Stimulated activated CD4-positive, alpha-beta T cell treated with anti-CD3 and anti-CD28 coated beads, Interleukin-4, amount 100 ng/mL, for 24 hours (primary cell): ENCODE measurements at regions not wholly inside any gene's neighbourhood (a gene's known extent, or its start where the extent isn't known, plus 50 kb on each side); places are given as distances from the start of the nearest gene placed in this dataset.

Source experiments
- DNase-seq: peaks from one replicate; pipeline ENCODE4 v3.0.0-alpha.2; 2020

DNA sequence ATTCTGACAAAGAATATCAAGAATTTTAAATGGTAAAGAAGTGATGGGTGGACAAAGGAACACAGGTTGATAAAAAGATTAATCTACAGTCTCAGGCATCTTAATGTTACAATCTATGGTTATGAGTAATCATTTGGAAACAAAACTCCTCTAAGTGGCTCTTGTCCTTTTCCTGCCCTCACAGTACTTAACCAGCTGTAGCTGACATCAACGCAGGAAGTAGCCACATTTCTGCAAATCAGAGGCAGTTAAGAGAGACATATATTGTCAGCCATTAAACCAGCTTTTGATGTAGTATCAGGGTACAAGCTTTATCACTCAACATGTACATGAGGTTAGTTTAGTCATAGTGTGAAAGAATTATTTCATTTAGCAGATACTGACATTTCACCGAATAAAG lies 244.6 kb downstream of the NR4A2 start:
- DNase-seq: no peak

DNA sequence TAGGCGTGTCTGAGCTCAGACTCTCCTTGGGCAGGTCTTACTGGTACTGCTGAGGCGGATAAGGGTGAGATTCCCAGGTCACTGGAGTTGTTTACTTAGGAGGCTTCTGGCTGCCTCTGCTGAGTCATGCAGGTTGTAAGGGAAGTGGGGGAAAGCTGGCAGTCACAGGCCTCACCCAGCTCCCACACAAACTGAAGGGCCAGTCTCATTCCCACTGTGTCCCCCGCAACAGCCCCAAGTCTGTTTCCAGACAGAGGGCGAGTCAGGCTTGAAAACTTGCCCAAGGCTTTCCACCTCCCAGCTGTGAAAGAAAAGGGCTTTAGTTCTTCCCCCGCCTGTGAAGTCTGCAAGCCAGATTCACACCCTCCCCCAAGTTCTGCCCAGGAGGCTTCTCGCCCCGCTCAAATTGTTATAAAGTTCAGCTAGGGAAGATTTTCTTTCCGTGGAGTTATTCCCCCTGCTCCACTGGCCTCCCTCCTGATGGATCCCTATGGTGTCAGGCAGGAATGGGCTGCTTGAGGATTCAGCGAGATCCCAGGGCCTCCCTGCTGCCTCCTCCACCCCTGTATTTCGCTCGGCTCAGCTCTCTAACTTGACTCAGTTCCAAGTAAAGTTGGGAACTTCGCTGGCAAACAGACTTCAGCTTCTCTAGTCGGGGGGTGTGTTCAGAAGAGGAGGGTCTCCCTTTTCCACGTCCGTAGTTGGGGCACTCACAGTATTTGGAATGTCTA lies 248.6 kb downstream of the NR4A2 start:
- no peak for DNase-seq

DNA sequence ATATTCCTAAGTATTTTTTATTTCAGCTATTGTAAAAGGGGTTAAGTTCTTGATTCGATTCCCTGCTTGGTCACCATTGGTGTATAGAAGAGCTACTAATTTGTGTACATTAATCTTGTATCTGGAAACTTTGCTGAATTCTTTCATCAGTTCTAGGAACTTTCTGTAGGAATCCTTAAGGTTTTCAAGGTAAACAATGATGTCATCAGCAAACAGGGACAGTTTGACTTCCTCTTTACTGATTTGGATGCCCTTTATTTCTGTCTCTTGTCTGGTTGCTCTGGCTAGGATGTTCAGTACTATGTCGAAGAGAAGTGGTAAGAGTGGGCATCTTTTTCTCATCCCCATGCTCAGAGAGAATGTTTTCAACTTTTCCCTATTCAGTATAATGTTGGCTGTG lies 252.7 kb downstream of the NR4A2 start:
- DNase-seq: no peak

- DNase-seq: no peak
Measured at GRCh38 chr2:156077041-156077742, 255.3 kb downstream of the NR4A2 start.

DNA sequence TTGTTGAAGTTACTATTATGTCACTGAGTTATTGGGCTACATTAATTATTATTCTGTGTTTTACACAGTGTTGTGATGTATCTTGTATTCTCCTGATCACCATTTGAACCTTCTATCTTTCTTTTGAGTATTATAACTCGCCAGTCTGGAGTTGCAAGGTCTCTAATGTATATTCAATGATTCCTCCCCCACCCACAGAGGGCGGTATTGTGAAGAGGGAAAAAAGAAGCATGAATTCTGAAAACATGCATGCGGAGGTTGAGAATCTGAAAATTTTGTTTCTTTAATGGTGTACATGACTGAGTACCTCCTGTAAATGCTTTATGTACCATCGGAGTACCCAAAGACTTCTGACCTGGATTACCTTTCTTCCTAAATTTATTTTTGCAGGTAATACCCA lies 266.6 kb downstream of the NR4A2 start:
- DNase-seq: no peak

DNA sequence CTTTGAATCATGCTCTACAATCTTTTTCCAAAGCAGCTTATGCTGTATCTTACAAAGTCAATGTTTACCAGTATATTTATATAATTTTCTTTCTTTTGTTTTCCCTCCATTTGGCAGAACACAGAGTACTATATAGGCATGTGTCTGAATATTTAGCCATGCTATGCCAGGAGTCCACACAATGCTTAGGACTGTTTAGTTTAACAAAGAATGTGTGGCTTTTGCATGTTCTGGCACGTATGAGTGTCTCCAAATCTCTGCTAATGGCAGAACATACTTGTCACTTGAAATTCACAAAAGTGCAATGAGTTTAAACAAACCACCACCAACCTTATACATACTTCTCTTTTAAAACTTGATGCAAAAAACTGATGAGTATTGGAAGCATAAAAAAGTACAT lies 268.0 kb downstream of the NR4A2 start:
- no peak for DNase-seq

GRCh38 chr2:156057647-156058046 lies 274.9 kb downstream of the NR4A2 start:
- no peak for DNase-seq

DNA sequence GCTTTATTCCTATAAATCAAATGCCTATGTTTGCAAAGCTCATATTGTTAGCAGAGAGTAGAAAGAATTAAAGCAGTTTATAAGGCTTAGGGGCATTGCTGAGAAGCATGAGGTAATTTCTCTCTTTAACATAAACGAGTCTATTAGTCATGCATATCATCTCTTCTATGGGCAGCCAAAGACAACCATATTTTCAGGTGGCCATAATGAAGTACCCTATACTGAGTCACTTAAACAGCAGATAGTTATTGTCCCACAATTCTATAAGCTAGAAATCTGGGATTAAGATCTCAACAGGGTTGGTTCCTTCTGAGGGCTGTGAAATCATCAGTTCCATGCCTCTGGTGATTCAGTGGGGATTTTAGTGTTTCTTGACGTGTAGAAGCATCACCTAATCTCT lies 277.5 kb downstream of the NR4A2 start:
- no peak for DNase-seq

DNA sequence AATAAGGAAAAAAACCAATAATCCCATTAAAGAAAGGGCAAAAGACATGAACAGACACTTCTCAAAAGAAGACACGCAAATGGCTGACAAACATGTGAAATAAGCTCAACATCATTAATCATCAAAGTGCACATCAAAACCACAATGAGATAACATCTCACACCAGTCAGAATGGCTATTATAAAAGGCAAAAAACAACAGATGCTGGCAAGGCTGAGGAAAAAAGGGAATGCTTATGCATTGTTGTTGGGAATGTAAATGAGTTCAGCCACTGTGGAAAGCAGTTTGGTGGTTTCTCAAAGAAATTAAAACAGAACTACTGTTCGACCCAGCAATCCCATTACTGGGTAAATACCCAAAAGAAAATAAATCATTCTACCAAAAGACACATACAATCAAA lies 285.6 kb downstream of the NR4A2 start:
- DNase-seq: no peak

- no peak for DNase-seq
Measured at GRCh38 chr2:156042895-156043294, 289.6 kb downstream of the NR4A2 start.

DNA sequence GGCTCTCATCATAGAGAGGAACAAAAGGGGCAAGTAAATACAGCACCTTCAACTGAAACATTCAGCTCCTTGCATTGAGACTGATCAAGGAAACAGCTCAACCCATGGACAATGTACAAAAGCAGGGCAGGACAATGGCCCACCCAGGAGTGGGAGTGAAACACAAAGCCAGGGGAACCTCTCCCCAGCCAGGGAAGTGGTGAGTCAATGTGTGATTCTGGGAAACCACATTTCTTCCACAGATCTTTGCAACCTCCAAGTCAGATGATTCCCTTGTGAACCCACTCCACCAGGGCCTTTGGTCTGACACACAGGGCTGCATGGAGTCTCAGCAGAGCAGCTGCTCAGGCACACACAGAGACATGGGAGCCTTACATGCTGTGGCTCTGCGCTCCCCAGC lies 294.5 kb downstream of the NR4A2 start:
- DNase-seq: no peak

GRCh38 chr2:156037482-156037881 lies 295.0 kb downstream of the NR4A2 start:
- DNase-seq: no peak

DNA sequence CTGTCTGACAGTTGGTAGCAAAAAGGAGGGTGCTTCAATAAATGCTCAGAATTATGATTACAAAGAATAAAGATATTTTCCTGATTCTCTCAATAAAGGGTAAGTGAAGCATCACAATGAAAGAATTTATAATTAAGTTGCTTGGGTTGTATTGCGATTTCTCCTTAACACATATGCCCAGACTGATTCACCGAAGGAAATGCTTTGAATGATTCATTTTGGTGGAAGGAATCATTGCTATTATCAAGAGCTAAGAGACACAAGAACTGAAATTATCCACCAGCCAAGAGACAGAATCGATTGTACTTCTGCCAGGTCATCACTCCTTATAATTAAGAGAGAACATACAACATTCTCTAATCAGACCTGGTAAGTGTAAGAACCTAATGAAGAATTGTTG lies 301.4 kb downstream of the NR4A2 start:
- no peak for DNase-seq

DNA sequence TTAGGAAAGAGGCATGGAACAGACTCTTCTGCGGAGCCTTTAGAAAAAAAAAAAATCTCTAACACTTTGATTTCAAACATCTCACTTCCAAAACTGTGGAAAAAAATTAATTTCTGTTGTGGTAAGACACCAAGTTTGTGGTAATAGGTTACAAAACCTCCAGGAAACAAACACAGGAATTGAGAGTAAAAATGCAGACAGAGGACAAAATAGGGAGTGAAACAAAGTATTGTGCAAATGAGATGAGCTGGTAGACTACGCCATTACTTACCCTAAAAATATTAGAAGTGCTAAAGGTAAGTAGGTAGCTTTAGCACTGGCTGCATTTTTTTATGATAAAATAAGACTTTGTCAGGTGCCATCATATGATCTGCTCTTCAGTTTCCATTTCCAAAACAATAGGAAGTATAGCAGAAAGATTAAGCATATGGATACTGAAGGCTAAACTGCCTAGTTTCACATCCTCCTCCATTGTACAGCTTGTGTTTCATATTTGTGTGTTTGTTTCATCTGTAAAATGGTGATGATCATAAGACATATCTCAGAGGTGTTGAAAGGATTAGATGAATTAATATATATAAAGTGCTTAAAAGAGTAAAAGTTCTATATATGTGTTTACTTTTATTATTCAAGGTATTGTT lies 309.2 kb downstream of the NR4A2 start:
- DNase-seq: no peak

DNA sequence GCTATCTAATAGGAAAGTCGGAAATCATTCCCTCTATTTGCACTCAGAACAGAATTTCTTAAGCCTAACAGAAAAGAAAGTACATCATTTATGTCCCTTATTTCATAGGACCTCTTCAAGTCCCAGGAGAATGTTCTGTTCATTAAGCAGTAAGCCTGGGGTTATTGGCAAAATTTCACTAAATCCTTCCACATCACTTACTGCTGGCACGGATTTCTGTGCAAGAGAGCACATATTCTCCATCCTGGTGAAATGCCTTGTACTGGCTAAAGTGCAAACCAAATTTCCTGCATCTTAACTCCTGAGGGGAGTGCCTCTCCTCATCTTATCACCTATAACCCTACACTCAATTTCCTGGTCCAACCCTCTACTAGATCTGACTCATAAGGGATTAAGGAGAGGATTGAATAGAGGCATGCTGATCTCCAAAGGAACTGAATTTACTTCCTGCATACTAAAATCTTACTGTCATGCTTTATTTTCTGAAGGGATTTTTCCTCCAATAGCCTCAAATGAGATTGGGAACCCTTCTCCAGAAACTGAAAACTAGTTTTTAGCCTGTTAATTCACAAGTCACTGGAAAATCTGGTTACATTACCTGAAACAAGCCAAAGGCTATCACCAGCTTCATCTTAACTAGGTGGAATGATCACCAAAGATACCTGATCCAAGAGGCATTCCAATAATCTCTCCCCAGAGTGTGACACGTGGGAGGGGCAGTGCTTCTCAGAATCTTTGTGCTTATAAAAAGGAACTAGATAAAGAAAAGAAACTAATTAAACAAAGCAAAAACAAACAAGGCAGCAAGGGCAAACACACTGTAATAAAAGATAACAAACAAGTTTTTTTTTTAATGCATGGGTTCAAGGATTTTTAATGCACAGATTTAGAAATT lies 311.1 kb downstream of the NR4A2 start:
- DNase-seq: no peak

DNA sequence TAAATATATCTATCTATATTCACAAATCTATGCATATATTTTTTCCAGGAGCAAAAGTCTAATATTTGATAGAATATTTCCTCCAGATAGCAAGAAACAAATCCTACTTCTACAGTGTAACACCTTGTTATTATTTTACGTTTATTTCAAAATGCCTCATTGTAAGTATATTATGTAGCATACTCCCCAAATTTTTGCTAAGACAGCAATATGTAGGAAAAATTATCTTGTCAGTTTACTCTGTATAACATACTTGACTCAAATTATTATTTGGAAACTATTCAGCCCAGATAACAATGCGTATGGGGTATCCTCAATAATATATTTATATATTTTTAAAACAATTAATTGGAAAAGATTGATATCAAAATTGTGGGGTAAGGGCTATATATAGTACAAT lies 313.2 kb downstream of the NR4A2 start:
- no peak for DNase-seq

- DNase-seq: no peak
Measured at GRCh38 chr2:156017341-156017885, 315.1 kb downstream of the NR4A2 start.

DNA sequence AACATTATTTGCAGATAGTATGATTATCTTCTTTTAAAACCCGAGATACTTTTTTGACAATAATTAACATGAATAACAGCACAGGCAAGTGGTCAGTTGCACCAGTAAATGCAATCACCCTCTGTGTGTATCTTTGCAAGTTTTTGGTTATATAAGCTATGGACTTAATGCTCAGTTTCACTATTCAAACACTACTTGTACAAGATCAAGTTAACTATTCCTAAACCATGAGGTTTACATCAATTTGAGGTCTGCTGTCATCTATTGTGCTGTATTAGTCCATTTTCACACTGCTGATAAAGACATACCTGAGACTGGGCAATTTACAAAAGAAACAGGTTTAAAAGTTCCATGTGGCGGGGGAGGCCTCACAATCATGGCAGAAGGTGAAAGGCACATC lies 323.2 kb downstream of the NR4A2 start:
- no peak for DNase-seq

DNA sequence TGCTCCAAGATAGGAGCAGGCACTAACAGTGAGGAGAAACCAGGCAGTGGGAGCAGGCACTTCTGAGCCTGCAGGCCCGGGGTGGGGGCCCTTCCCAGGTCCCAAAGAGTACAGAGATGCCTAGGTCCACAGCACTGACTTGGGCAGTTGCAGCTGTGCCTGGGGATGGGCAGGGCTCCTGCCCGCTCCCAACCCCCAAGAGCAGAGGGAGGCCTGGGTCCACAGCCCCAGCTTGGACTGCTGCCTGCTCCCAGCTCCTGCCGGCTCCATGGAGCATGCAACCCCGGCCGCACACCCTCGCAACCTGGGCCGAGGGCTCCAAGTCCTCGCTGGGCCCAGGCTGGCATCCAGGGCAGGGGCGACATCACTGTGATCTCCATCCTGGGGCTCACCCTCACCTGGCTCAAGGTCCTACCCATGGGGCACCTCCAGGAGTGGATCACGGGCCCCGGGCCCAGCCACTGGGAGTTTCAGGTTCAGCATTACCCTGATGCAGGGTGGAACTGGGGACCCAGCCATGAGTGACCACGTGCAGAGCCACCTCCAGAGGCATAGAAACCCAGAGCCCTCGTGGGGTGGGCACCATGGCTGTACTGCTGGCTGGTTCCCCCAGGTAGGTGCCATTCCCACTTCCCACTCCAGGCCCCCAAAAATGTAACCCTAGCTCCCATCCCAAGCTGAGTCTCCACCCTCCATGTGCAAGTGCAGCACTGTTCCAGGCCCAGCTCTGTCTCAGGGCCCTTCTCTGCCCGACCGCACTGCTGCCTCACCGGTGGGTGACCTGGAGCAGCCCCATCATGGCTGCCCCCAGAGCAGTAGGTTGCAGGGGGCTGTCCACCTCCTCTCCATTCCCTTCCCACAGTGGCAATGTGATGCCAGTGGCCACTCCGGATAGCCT lies 325.6 kb downstream of the NR4A2 start:
- DNase-seq: no peak

DNA sequence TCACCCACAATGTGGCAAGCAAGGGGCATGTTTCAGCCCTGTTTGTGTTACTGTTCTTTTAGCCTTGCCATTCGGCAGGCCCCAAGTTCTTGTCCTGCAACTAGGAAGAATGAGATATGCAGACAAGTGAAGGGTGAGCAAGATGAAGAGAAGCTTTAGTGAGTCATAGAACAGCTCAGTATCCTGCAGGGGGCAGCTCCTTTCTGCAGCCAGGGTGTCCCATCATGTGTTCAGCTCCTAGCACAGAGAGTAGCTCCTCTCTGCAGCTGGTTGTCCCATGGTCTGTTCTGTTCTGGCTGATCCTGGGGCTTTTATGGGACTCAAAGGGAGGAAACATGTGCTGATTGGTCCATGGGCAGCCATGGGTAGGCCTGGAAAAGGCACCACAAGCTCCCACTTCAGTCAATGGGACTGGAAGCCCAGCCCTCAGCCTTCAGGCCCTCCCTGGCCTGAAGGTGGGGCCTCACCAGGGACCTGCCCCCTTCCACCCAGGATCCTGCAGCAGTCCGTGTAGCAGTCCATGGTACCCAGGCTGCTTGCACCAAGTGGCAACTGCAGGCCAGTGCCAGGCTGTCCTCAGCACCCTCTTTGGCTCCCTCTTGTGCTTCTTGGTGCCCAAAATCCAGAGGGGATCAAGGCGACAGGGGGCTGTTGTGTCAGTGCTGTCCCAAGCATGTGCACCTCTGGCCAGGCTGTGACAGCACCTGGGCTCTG lies 326.4 kb downstream of the NR4A2 start:
- no peak for DNase-seq

DNA sequence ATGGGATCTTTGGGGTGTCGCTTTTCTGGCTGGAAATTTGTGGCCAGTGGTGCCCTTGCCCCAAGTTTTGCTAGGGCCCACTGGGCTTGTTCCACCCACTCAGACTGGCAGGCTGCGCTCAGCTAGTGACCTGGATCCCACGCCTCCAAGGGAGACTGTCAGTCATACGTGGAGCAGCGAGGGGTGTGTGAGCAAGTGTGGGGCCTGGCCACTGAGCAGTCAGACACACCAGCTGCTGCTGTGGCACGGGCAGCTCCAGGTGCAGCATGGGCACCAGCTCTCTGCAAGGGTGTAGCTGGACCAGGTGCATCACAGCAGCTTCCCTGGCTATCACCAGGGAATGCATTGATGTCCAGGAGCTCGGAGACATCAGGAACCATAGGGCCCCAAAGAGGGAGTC lies 327.0 kb downstream of the NR4A2 start:
- no peak for DNase-seq
